GM19324 (cell line): ENCODE measurements at regions not wholly inside any gene's neighbourhood (a gene's known extent, or its start where the extent isn't known, plus 50 kb on each side); places are given as distances from the start of the nearest gene placed in this dataset.
A peak's percentile ranks its signal among the peaks of the same experiment; 100 is the strongest.

Experiments used
- ATAC-seq: cut with Tn5 transposase; IDR thresholded peaks from one replicate; pipeline ENCODE4 v1.9.1; 2021; ENCODE audit warnings: mild to moderate bottlenecking, moderate library complexity; ENCODE audit not compliant: unreplicated experiment, low FRiP score

GRCh38 chr10:113356794-113357680, 195.8 kb upstream of the HABP2 start:
- no peak for ATAC-seq

- ATAC-seq = no peak
Observed at GRCh38 chr10:113357681-113358300, 195.1 kb upstream of the HABP2 start.

DNA sequence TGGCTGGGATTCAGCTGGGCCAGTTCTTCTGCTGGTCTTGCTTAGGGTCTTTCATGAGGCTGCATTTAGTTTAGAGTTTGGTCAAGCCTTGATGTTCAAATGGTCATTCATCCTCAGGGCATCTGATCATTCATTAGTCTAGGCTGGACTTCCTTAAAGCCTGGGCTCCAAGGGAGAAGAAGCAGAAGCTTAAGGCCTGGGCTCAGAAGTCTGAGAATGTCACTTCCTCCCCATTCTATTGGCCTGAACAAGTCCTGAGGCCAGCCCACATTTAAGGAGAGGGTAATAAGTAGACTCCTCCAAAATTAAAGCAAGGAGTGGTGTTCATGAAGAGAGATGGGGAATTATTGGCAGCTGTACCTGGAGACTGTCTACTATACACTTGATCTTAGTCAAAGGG, 193.2 kb upstream of the HABP2 start:
- no peak for ATAC-seq

GRCh38 chr10:113360870-113361269, 192.0 kb upstream of the HABP2 start:
- ATAC-seq = no peak

DNA sequence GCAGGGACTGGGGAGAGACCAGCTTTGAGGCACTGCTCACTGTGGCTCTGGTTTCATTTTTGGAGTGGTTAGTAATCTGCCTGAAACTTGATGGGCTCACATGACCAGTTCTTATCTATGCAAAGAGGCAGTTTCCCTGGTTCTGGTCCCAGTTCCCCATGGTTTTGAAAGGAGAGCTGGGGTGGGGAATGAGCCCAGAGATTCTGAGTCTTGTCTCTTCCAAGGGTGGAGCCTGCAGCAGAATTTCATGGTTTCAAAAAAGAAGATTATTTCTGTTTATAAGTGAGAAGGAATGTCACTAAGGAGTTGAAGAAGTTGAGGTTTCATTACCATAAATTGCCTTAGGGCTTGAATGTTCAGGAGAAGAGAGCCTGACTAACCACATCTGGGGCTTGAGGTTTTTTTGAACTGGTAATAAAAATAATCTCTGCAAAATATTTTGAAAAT, 190.2 kb upstream of the HABP2 start:
- no peak for ATAC-seq

DNA sequence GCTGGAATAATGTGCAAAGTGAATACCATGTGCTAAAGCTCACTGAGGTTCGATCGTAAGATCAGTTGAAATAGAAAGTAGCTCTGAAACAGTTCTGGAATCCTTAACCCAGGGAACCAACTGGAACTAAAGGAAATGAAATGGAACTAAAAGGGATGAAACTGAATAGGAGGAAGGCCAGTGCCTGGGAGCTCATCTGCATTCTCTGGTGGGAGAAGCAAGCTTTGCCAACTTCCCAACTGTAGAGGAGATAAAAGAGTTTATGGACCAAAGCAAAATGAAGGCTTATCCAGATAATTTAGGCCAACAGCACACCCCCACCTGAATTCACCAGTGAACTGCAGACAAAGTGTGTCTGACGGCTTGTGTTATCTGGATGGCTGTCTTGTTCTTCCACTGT, 188.6 kb upstream of the HABP2 start:
- no peak for ATAC-seq

GRCh38 chr10:113368666-113369364, 184.0 kb upstream of the HABP2 start:
- ATAC-seq = no peak

DNA sequence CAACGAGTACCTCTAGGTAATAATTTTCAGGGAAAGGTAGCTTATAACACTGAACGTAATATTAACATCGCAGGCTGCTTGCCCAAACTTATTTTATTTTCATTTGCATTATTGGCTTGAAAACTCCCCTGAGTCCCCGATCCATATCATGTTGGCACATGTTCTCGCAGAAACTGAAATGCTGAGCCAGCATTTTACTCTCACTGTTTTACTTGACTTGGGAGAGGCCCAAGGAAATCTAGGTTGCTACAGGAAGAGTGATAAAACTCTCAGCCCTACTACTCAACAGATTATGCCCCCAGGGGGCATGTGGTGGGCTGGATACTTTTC, 183.5 kb upstream of the HABP2 start:
- no peak for ATAC-seq

DNA sequence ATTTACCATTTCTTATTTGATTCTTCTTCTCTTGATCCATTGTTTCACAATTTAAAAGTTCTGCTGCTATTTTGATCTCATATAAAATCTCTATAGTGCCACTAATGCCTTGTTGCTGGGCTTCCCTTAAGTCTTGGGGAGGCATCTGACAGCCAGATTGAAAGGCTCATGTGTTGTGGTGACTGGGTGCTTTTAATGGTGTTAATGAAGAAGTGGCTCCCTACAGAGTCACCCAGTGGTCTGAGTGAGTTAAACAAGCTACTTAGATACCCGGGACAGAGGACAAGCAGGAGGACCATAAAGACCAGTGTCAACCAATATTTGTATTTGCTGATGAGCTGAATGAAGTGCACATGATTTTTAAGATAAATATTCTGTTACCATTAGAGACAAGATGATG, 176.4 kb upstream of the HABP2 start:
- ATAC-seq = no peak

- no peak for ATAC-seq
Observed at GRCh38 chr10:113379091-113379490, 173.8 kb upstream of the HABP2 start.

- no peak for ATAC-seq
Observed at GRCh38 chr10:113381416-113381815, 171.4 kb upstream of the HABP2 start.

- ATAC-seq = no peak
Observed at GRCh38 chr10:113381981-113382509, 170.8 kb upstream of the HABP2 start.

DNA sequence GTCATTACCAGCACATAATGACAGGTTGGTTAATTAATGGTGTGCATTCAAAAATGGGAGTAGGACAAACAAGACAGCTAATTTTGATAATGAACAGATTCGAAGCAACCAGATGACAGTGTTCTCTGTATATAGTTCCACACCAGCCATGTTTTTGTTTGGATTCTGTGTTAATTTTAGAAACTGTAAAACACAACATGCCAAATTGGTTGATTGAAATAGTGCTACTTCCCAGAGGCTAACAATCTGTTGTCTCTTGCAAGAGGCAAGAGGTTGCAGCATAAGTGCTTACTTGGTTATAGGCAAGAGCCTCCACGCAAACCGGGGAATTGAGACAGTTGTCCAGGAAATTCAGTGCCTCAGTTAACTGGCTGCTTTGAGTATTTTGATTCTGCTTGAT, 170.2 kb upstream of the HABP2 start:
- no peak for ATAC-seq

DNA sequence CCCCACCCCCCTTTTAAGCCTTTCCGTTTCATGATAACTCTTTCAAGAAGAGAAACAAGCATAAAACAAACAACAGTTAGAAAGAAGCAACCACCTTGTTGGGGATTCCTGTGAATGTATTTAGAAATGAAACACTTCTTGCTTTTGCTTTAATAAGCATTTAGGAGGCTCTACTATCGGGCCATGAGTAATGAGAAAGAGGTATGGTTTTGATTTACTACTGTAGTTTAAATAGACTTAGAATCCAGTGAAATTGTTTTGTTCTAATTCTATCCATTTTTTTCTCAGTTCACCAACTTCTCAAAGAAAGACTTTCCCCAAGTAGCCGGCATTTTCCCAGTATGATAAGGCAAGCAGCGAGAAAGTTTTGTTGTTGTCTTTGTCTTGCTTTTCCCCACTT, 168.7 kb upstream of the HABP2 start:
- ATAC-seq = no peak

GRCh38 chr10:113385021-113385999, 167.5 kb upstream of the HABP2 start:
- ATAC-seq = peak; percentile 86

DNA sequence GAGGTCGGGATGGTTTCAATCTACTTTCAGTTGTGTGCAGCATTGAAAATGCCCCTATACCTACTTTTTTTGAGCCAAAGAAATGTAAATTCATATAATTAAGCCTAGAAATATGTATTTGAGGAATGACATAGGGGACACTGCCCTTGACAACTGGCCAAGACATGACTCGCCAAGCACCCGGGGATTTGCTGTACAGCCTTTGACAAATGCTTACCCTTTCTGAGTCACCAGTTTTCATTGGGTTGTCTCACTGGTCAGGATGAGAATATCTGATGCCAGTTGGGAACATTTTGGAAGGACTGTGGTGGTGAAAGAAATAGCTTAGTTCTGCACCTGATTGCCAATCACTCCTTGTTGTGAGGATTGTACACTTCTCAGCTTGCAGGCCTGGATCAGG, 166.8 kb upstream of the HABP2 start:
- ATAC-seq = no peak

- ATAC-seq = no peak
Observed at GRCh38 chr10:113389969-113390368, 162.9 kb upstream of the HABP2 start.

GRCh38 chr10:113390896-113391295, 162.0 kb upstream of the HABP2 start:
- no peak for ATAC-seq

DNA sequence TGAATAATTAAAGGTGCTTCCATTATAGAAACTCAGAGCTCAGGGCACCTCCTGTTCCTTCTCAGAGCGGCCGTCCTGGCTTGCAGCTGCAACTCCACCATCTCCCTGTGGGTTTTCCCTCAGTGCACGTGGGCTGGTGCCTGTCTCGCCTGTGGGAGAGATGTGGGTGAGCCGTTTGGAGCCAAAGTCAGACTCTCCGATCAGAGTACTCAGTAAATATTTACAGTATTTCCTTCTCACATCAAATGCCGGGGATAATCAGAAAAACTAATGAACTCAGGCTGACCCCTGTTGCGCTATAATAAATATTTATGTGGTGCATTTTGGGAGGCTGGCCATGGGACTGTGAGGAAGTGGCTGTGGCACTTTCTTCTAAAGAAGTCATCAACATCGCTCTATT, 155.8 kb upstream of the HABP2 start:
- ATAC-seq = no peak

DNA sequence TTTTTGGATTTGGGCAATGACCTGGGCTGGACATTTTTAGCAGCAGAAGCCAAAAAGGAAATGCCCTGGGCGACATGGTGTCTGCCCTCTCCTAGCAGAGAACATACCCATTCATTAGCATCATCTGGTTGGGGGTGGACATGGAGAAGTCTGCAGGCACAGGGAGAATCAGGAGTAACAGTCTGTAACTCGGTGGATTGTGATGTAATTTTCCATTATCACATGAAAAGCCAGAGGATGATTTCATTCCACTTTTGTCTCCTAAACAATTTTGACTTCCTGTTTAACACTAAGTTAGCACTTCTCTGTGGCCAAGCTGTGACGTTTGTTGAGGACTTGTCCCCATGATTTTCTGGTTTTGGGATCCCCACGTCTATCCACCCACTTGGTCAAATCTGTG, 153.8 kb upstream of the HABP2 start:
- ATAC-seq = no peak
